IPS DF 6.9 (cell line): ENCODE measurements at regions not wholly inside any gene's neighbourhood (a gene's known extent, or its start where the extent isn't known, plus 50 kb on each side); places are given as distances from the start of the nearest gene placed in this dataset.

Source experiments
- DNase-seq: peaks from one replicate; pipeline ENCODE4 v3.0.0-alpha.2; 2013; ENCODE audit warnings: low read depth, low spot score
- H3K27ac ChIP-seq: one replicate; pipeline ENCODE4 v1.5.1; 2013; ENCODE audit warnings: low read length, control low read depth
- H3K27me3 ChIP-seq: 2 replicates; pipeline ENCODE4 v1.6.1; 2013; ENCODE audit warnings: mild to moderate bottlenecking, low read length; ENCODE audit not compliant: control insufficient read depth, insufficient read depth
- H3K36me3 ChIP-seq: 2 replicates; pipeline ENCODE4 v1.6.1; 2013; ENCODE audit warnings: low read length; ENCODE audit not compliant: control insufficient read depth, insufficient read depth
- H3K4me1 ChIP-seq: 2 replicates; pipeline ENCODE4 v1.6.1; 2013; ENCODE audit warnings: low read length; ENCODE audit not compliant: control insufficient read depth, insufficient read depth
- H3K4me3 ChIP-seq: 2 replicates; pipeline ENCODE4 v1.5.1; 2013; ENCODE audit warnings: mild to moderate bottlenecking, low read length
- H3K9me3 ChIP-seq: 2 replicates; pipeline ENCODE4 v1.6.1; 2013; ENCODE audit warnings: low read length, inconsistent platforms; ENCODE audit not compliant: control insufficient read depth, insufficient read depth
- WGBS: extraction: QIAGEN DNeasy Blood & Tissue Kit; methylation state at CpG from one replicate; pipeline ENCODE4 v1.1.7; 2013; ENCODE audit warnings: mixed read lengths, missing lambda C conversion rate; ENCODE audit not compliant: insufficient read length, insufficient coverage; 5-methylcytosine and 5-hydroxymethylcytosine counted together

DNA sequence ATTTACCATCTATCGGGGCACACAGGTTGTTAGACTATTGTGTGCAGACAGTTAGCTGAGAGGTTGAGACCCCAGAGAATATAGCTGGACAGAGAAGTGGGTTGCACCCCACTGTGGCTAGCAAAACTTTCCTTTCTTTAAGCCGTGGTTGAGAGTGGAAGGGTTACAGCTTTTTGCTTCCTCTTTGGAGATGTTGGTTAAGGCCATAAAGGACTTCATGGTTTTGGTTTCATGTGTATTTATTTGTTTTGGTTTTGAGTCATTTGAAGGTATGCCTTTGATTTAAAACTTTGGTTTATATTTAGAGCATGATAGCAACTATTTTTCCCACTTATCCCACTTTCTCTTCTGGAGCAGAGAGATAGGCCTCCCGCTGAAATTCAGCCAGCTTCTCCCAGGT, 274.3 kb upstream of the IL1RAPL1 start:
- no peak overlapping the region for H3K27ac ChIP-seq
- H3K27me3 ChIP-seq = no peaks in the 10 kb centered on the region
- no peaks in the 10 kb centered on the region for H3K9me3 ChIP-seq
- H3K4me1 ChIP-seq = no peaks in the 10 kb centered on the region
- no CpG with 5 or more reads among the region's 3 CpGs for WGBS
- H3K36me3 ChIP-seq = no peaks in the 10 kb centered on the region
- H3K4me3 ChIP-seq = no peak overlapping the region
- no peak for DNase-seq

DNA sequence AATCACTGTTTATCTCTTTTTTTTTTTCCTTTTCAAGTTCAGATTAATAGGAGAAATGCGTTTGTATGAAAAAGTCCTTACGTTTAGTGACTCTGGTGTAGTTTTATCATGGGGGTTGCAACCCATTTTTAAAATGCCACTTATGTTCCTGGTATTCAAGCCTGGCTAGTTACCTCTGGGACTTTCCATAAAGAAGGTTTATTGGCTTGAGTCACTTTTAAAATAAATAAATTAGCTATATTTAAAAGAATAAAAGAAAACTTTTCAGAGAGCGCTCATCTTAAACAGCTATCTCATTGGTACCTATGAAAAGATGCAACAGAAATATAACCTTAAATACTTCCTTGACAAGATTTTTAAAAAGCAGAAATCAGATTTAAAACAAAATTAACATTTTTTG, 275.0 kb upstream of the IL1RAPL1 start:
- no peak overlapping the region for H3K27ac ChIP-seq
- no peaks in the 10 kb centered on the region for H3K9me3 ChIP-seq
- H3K4me1 ChIP-seq = no peaks in the 10 kb centered on the region
- no CpG with 5 or more reads among the region's 3 CpGs for WGBS
- H3K36me3 ChIP-seq = no peaks in the 10 kb centered on the region
- no peak for DNase-seq
- no peak overlapping the region for H3K4me3 ChIP-seq
- H3K27me3 ChIP-seq = no peaks in the 10 kb centered on the region

DNA sequence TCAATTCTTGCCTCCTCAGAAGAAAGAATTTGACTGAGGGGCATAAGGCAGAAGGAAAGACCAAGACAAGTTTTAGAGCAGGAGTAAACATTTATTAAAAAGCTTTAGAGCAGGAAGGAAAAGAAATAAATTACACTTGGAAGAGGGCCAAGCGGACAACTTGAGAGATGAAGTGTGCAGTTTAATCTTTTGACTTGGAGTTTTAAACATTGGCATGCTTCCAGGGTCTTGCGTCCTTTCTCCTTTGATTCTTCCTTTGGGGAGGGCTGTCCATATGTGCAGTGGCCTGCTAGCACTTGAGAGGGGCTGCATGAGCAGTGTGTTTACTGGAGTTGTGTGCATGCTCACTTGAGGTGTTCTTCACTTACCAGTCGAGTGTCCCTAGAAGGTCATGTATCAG, 275.8 kb upstream of the IL1RAPL1 start:
- no peak overlapping the region for H3K4me3 ChIP-seq

DNA sequence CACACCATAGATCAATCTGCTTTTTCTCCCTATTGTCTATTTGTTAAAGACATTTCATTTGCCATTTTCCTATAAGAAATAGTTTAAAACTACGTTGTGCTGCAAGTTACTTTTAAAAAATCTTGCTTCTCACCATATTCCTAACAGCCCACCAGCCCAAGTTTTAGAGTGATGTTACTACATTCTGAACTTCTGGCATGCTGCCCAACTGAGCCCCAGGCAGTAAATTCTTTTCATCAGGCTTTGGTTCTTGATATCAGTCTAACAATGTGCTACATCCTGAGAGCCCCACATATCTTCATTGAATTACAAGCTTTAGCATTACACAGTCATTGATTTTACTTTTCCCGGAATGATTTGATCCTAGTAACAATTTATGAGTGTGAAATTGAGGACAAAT, 283.8 kb upstream of the IL1RAPL1 start:
- no peak overlapping the region for H3K27ac ChIP-seq
- WGBS = no CpG with 5 or more reads among the region's 2 CpGs

More for the DNA sequence above, 275.8 kb upstream of the IL1RAPL1 start:
- DNase-seq = no peak
- WGBS = no CpG with 5 or more reads among the region's 3 CpGs
- no peaks in the 10 kb centered on the region for H3K36me3 ChIP-seq
- no peaks in the 10 kb centered on the region for H3K4me1 ChIP-seq
- no peak overlapping the region for H3K27ac ChIP-seq
- no peaks in the 10 kb centered on the region for H3K9me3 ChIP-seq
- no peaks in the 10 kb centered on the region for H3K27me3 ChIP-seq

DNA sequence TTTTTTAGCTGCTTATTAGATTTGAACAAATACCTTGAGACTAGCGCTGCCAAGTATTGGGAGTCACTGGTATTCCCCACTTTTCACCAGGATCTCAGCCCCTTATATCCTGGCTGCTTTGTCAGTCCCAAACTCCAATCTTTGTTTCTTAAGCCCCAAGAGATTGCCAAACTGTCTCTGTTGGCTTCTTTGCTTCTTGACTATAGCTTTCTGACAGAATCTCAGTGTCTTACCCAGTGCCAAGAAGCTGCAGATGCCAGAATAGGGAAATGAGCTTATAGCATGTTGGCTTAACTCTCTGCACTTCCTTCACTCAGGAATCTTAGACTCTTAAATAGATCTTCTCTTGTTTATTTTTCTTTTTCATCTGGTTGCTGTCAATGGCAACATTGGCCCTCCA, 297.5 kb upstream of the DCAF8L1 start:
- H3K27ac ChIP-seq = no peak overlapping the region
- H3K9me3 ChIP-seq = no peaks in the 10 kb centered on the region
- H3K4me3 ChIP-seq = no peak overlapping the region
- no peaks in the 10 kb centered on the region for H3K27me3 ChIP-seq
- H3K4me1 ChIP-seq = no peaks in the 10 kb centered on the region
- no CpG with 5 or more reads among the region's 1 CpG for whole genome bisulfite sequencing
- no peaks in the 10 kb centered on the region for H3K36me3 ChIP-seq
- no peak for DNase-seq

More for the DNA sequence above, 283.8 kb upstream of the IL1RAPL1 start:
- Histone ChIP-seq H3K27me3 (no peaks in the 10 kb centered on the region), H3K9me3 (no peaks in the 10 kb centered on the region), H3K36me3 (no peaks in the 10 kb centered on the region), H3K4me1 (no peaks in the 10 kb centered on the region), H3K4me3 (no peak overlapping the region)
- DNase-seq = no peak

DNA sequence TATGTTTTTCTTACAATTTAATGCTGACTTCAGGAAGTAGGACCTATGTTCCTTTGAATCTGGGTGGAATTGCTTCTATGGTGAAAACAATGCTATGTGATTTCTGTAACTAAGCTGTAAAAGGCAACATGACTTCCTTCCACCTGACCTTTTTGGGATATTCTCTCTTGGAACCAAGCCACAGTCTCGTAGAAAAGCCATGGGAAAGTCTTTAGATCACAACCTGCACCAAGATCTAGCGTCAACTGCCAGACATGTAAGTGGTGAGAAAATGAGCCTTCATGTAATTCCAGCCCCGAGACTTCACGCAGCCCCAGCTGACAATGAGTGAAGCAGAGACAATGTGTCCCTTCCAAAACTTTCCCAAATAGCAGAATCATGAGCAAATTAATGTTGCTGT, 297.0 kb upstream of the DCAF8L1 start:
- Histone ChIP-seq H3K27me3 (no peaks in the 10 kb centered on the region), H3K9me3 (no peaks in the 10 kb centered on the region), H3K4me3 (no peak overlapping the region), H3K4me1 (no peaks in the 10 kb centered on the region), H3K36me3 (no peaks in the 10 kb centered on the region), H3K27ac (no peak overlapping the region)
- no CpG with 5 or more reads among the region's 4 CpGs for WGBS
- no peak for DNase-seq

DNA sequence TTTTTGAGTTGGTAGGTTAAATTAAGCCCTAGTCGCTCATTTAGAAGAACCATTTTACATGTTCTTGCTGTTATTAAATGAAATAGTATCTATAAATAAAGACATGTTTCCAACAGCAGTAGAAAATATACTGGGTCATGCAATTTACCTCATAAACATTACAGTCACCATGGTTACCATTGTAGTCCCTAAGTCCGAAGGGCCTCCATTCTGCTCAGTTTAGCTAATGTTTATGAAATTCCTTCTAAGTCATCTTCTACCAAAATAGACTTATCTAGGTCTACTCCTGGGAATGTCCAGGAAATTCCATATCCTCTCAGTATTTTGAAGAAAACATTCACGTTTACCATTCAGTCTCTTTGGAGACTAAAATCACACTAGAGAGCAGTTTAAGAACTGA, 292.5 kb upstream of the DCAF8L1 start:
- H3K36me3 ChIP-seq = no peaks in the 10 kb centered on the region
- H3K4me3 ChIP-seq = no peak overlapping the region
- H3K27me3 ChIP-seq = no peaks in the 10 kb centered on the region
- no peaks in the 10 kb centered on the region for H3K9me3 ChIP-seq
- no CpG with 5 or more reads among the region's 3 CpGs for WGBS
- no peaks in the 10 kb centered on the region for H3K4me1 ChIP-seq
- no peak for DNase-seq
- H3K27ac ChIP-seq = no peak overlapping the region

DNA sequence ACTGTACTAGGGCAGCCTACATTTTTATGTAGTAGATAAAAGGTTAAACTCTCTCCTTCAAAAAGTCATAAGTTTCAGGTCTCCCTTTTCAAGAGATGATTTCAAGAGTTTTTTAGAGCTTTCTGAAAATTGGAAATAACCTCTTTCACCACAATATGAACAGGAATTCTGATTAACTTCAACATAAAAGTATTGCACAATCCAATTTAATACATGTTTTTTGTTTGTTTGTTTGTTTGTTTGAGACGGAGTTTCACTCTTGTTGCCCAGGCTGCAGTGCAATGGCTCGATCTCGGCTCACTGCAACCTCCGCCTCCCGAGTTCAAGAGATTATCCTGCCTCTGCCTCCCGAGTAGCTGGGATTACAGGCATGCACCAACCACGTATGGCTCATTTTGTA, 265.4 kb upstream of the DCAF8L1 start:
- H3K27me3 ChIP-seq = no peaks in the 10 kb centered on the region
- H3K36me3 ChIP-seq = no peaks in the 10 kb centered on the region
- WGBS = no CpG with 5 or more reads among the region's 7 CpGs
- H3K4me1 ChIP-seq = no peaks in the 10 kb centered on the region
- no peak overlapping the region for H3K27ac ChIP-seq
- DNase-seq = no peak
- no peaks in the 10 kb centered on the region for H3K9me3 ChIP-seq
- H3K4me3 ChIP-seq = no peak overlapping the region

DNA sequence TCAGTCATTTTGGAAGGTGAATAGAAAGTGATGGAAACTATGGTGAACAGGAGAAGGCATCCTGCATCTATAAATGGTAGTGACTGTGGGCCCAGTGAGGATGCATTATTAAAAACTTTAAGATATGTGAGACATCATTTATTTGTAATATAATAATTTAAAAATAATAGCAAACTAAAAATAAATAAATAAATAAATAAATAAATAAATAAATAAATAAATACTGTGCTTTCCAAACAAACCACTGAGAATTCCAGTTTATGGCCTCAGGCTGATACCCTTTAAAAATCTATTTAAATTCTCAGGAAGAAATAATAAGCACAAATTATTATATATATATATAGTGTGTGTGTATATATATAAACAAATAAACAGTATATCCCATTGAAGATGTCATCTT, 248.0 kb upstream of the DCAF8L1 start:
- H3K9me3 ChIP-seq = no peaks in the 10 kb centered on the region
- no peaks in the 10 kb centered on the region for H3K36me3 ChIP-seq
- H3K4me1 ChIP-seq = no peaks in the 10 kb centered on the region
- H3K27ac ChIP-seq = no peak overlapping the region
- no peak overlapping the region for H3K4me3 ChIP-seq
- no peaks in the 10 kb centered on the region for H3K27me3 ChIP-seq
- no peak for DNase-seq

DNA sequence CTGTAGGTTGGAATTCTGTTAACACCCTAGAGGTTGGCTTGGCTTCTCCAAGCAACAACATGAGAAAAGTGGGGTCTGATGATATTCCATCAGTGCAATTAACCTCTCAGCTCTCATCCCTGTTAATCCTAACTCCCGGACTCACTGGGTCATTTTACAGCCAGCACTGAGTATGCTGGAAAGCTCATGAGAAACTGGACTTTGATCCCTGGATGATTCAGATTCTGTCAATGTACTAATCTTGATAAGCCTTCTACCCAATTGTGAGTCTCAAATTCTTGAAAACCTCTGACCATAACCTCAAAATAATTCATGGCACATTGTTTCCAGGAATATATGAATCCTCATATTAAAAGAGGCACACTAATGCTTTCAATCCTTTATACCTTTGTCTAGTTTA, 244.3 kb upstream of the DCAF8L1 start:
- no peaks in the 10 kb centered on the region for H3K27me3 ChIP-seq
- H3K9me3 ChIP-seq = no peaks in the 10 kb centered on the region
- DNase-seq = no peak
- WGBS = no CpG with 5 or more reads among the region's 1 CpG
- H3K4me1 ChIP-seq = no peaks in the 10 kb centered on the region
- H3K4me3 ChIP-seq = no peak overlapping the region
- no peaks in the 10 kb centered on the region for H3K36me3 ChIP-seq
- H3K27ac ChIP-seq = no peak overlapping the region

DNA sequence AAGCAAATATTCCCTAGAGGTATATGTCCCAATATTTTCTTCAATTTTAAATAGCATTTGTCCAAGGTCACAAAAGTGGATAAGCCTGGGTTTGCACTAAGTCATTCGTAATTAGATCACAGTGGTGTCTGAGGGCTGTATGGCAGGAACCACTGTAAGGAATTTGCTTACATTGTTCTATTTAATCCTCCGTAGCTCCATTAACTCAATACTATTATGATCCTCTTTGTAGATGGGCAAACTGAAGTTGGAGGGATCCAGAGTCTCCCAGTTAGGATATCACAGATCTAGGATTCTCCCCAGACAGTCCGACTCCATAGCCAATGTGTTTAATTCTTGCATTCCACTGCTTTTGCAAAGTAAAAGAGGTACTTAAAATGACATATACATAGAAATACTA, 242.7 kb upstream of the DCAF8L1 start:
- no CpG with 5 or more reads among the region's 3 CpGs for WGBS
- no peak for DNase-seq
- Histone ChIP-seq H3K4me1 (no peaks in the 10 kb centered on the region), H3K36me3 (no peaks in the 10 kb centered on the region), H3K27me3 (no peaks in the 10 kb centered on the region), H3K27ac (no peak overlapping the region), H3K4me3 (no peak overlapping the region), H3K9me3 (no peaks in the 10 kb centered on the region)
